Upper lobe of left lung (tissue), 4 donors: ENCODE measurements at regions not wholly inside any gene's neighbourhood (a gene's known extent, or its start where the extent isn't known, plus 50 kb on each side); places are given as distances from the start of the nearest gene placed in this dataset.

Experiments
- EP300 ChIP-seq, 4 donors: sonication (generic); formaldehyde crosslinking; IDR thresholded peaks; one replicate each; pipeline ENCODE4 v1.5.1; 2017; ENCODE audit warnings: antibody characterized with exemption in 4 of 4, control low read depth in 2 of 4
- POLR2A ChIP-seq, 4 donors: fragments of 450-650 bp; IDR thresholded peaks; one replicate each; pipeline ENCODE4 v1.5.1; 2016 to 2017; ENCODE audit warnings: antibody characterized with exemption in 4 of 4, mild to moderate bottlenecking in 2 of 4
- POLR2AphosphoS5 ChIP-seq, 2 donors: sonication (generic); formaldehyde crosslinking; IDR thresholded peaks; one replicate each; pipeline ENCODE4 v1.5.1; 2017; ENCODE audit warnings: antibody characterized with exemption in 2 of 2
- TF ChIP-seq, protein P1 (sequence below), 6 experiments: fragments of 450-650 bp in 4 of 6; fragments of 200-600 bp in 2 of 6; sonication (generic) in 2 of 6; IDR thresholded peaks; one replicate each; pipeline ENCODE4 v1.5.1; 2016 to 2019; ENCODE audit warnings: antibody characterized with exemption in 6 of 6

DNA sequence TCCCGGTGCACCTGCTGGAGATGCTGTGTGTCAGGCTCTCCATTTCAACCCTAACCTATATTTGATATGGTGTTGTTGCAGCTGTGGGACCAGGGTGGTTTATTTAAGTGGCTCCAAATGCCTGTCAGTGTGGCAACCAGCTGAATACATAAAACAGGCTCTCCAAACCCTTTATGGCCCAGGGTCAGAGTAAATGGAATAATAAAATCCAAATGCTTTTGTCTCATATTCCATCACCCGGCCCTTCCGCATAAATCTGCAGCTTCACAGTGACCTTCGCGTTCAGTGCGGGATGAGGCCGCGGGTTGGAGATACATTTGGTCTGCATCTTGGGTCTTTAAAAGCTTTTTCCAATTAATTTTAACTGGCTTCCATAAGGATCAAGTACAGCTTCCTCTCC, 382.1 kb upstream of the NR2F2 start:
- TF ChIP-seq, protein P1, sequence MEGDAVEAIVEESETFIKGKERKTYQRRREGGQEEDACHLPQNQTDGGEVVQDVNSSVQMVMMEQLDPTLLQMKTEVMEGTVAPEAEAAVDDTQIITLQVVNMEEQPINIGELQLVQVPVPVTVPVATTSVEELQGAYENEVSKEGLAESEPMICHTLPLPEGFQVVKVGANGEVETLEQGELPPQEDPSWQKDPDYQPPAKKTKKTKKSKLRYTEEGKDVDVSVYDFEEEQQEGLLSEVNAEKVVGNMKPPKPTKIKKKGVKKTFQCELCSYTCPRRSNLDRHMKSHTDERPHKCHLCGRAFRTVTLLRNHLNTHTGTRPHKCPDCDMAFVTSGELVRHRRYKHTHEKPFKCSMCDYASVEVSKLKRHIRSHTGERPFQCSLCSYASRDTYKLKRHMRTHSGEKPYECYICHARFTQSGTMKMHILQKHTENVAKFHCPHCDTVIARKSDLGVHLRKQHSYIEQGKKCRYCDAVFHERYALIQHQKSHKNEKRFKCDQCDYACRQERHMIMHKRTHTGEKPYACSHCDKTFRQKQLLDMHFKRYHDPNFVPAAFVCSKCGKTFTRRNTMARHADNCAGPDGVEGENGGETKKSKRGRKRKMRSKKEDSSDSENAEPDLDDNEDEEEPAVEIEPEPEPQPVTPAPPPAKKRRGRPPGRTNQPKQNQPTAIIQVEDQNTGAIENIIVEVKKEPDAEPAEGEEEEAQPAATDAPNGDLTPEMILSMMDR (IDR thresholded peaks at IDR 0.05), result no peak
- no peak for TF ChIP-seq POLR2AphosphoS5 (IDR thresholded peaks at IDR 0.05)
- no peak for TF ChIP-seq EP300 (IDR thresholded peaks at IDR 0.05)
- TF ChIP-seq POLR2A (IDR thresholded peaks at IDR 0.05), result no peak
